Spleen (tissue), 11 donors: ENCODE measurements at regions not wholly inside any gene's neighbourhood (a gene's known extent, or its start where the extent isn't known, plus 50 kb on each side); places are given as distances from the start of the nearest gene placed in this dataset.

Experiments
- DNase-seq: peaks from one replicate; pipeline ENCODE4 v3.0.0-alpha.2; 2020
- H3K27ac ChIP-seq, 8 donors: fragments of 200-600 bp; sonication (generic) in 7 of 8; 1 replicate in 4 of 8; 2 replicates in 4 of 8; pipeline versions ENCODE4 v1.5.0 to v1.8.0; 2016 to 2021; ENCODE audit warnings: inconsistent platforms in 4 of 8, mild to moderate bottlenecking in 4 of 8, moderate library complexity in 1 of 8
- H3K27me3 ChIP-seq, 7 donors: fragments of 200-600 bp; sonication (generic) in 6 of 7; replicated peaks in 1 of 7; 1 replicate in 4 of 7; 2 replicates in 3 of 7; pipeline versions ENCODE4 v1.5.0 to v1.8.0; 2016 to 2021; ENCODE audit warnings: inconsistent platforms in 3 of 7, mild to moderate bottlenecking in 1 of 7
- H3K36me3 ChIP-seq, 6 donors: fragments of 200-600 bp; sonication (generic) in 5 of 6; 1 replicate in 4 of 6; 2 replicates in 2 of 6; pipeline versions ENCODE4 v1.5.0 to v1.8.0; 2016 to 2021; ENCODE audit warnings: inconsistent platforms in 2 of 6
- H3K4me1 ChIP-seq, 6 donors: fragments of 200-600 bp; sonication (generic) in 5 of 6; 1 replicate in 3 of 6; 2 replicates in 3 of 6; pipeline versions ENCODE4 v1.5.0 to v1.8.0; 2016 to 2021; ENCODE audit warnings: inconsistent platforms in 3 of 6
- H3K4me3 ChIP-seq, 8 donors: fragments of 200-600 bp; sonication (generic) in 7 of 8; 1 replicate in 4 of 8; 2 replicates in 4 of 8; pipeline versions ENCODE4 v1.5.0 to v1.8.0; 2016 to 2021; ENCODE audit warnings: inconsistent platforms in 4 of 8, mild to moderate bottlenecking in 4 of 8, moderate library complexity in 2 of 8
- H3K9me3 ChIP-seq, 8 donors: fragments of 200-600 bp; sonication (generic) in 7 of 8; 1 replicate in 4 of 8; 2 replicates in 4 of 8; pipeline versions ENCODE4 v1.5.0 to v1.8.0; 2016 to 2021; ENCODE audit warnings: inconsistent platforms in 4 of 8
- POLR2A ChIP-seq, 3 donors: fragments of 450-650 bp; IDR thresholded peaks; one replicate each; pipeline ENCODE4 v1.5.1; 2017; ENCODE audit warnings: antibody characterized with exemption in 3 of 3, mild to moderate bottlenecking in 1 of 3
- POLR2AphosphoS5 ChIP-seq, 3 donors: sonication (generic); formaldehyde crosslinking; IDR thresholded peaks; one replicate each; pipeline ENCODE4 v1.5.1; 2017; ENCODE audit warnings: antibody characterized with exemption in 3 of 3
- WGBS, 5 donors: extraction: QIAGEN DNeasy Blood & Tissue Kit in 3 of 5; methylation state at CpG; one replicate each; pipeline versions ENCODE4 v1.1.5 to v1.1.7; 2013 to 2018; 5-methylcytosine and 5-hydroxymethylcytosine counted together
- intact Hi-C: fragments of 100-400 bp; cut with DNase I; formaldehyde crosslinking; loops from one replicate; pipeline ENCODE4 v1.15.0; 2023; ENCODE audit warnings: low total_unique reads
- TF ChIP-seq, protein P1 (sequence below), 11 experiments: fragments of 200-600 bp in 7 of 11; fragments of 450-650 bp in 4 of 11; sonication (generic) in 4 of 11; IDR thresholded peaks in 8 of 11; conservative IDR thresholded peaks in 3 of 11; 1 replicate in 7 of 11; 2 replicates in 4 of 11; pipeline versions ENCODE4 v1.4.0 to v1.8.0; 2016 to 2021; ENCODE audit warnings: antibody characterized with exemption in 11 of 11, inconsistent platforms in 4 of 11, mild to moderate bottlenecking in 1 of 11
- donor health status: healthy with polysubstance abuse.
- donor health status: DM: no; HTN: no; CAD: no; lungs with moderate emphysema.
- donor health status: DM: no; HTN: no; CAD: no.
- donor health status: Bipolar disorder and iron deficiency.
- donor health status: healthy.
- donor health status: DM: no; HTN: no; CAD: no.
- donor health status: DM: yes; HTN: yes; CAD: no.

DNA sequence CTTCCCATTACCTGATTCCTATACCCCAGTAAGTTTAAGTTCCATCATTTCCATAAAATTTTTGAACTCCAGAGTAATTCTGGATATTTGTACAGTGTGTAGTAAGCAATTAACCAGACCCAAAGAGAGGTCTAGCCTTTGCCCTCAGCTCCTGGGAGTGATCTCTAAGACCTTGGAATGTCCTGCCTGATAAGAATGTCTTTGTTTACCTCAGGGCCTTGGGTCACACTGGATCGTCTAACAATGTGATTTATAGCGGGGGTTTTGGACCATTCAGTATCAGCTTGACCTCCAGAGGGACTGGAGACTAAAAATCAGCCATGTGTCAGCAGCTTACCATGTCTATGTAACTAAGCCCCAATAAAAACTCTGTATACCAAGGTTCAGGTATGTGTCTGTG lies 330.9 kb upstream of the PPP1R2C start:
- peaks cover 0 to 3% (median 0%) of the 10 kb centered on the region in 7 donors for H3K27me3 ChIP-seq
- H3K4me1 ChIP-seq, result no peaks in the 10 kb centered on the region
- intact Hi-C loops, result no loop called here
- no peak overlapping the region for H3K4me3 ChIP-seq
- TF ChIP-seq POLR2AphosphoS5 (IDR thresholded peaks at IDR 0.05) (no peak), POLR2A (IDR thresholded peaks at IDR 0.05) (no peak)
- TF ChIP-seq, protein P1, sequence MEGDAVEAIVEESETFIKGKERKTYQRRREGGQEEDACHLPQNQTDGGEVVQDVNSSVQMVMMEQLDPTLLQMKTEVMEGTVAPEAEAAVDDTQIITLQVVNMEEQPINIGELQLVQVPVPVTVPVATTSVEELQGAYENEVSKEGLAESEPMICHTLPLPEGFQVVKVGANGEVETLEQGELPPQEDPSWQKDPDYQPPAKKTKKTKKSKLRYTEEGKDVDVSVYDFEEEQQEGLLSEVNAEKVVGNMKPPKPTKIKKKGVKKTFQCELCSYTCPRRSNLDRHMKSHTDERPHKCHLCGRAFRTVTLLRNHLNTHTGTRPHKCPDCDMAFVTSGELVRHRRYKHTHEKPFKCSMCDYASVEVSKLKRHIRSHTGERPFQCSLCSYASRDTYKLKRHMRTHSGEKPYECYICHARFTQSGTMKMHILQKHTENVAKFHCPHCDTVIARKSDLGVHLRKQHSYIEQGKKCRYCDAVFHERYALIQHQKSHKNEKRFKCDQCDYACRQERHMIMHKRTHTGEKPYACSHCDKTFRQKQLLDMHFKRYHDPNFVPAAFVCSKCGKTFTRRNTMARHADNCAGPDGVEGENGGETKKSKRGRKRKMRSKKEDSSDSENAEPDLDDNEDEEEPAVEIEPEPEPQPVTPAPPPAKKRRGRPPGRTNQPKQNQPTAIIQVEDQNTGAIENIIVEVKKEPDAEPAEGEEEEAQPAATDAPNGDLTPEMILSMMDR (IDR thresholded peaks at IDR 0.05 in 8 of 11, conservative IDR thresholded peaks at IDR 0.05 in 3 of 11), result no peak
- H3K9me3 ChIP-seq, result no peaks in the 10 kb centered on the region
- no peak for DNase-seq
- H3K27ac ChIP-seq, result no peak overlapping the region
- H3K36me3 ChIP-seq, result no peaks in the 10 kb centered on the region
- 29 to 91% (median 68%) methylated on average over 2 of the region's 2 CpGs for WGBS, 5 donors

DNA sequence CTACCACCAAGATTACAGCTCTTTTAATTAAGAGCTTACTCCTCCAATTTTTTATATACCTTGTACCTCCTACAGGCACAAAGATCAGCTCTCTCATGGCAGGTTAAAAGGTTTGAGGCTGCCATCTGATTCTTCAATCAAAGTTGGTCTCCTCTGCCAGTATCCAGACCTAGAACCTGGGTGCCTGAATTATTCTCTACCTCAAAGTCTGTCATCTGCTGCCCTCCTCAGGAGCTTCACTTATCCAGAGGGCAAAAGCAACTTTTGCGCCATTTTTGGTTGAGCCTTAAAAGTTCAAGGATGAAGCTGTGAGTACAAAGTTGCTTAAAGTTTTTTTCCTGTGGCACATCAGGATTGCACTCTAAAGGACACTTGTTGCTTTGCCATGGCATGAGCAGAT lies 343.7 kb upstream of the PPP1R2C start:
- 87 to 100% (median 91%) methylated on average over 1 of the region's 1 CpG for WGBS, 5 donors
- TF ChIP-seq POLR2AphosphoS5 (IDR thresholded peaks at IDR 0.05) (no peak), POLR2A (IDR thresholded peaks at IDR 0.05) (no peak)
- TF ChIP-seq, protein P1 (IDR thresholded peaks at IDR 0.05 in 8 of 11, conservative IDR thresholded peaks at IDR 0.05 in 3 of 11), result no peak
- Histone ChIP-seq H3K9me3 (no peaks in the 10 kb centered on the region), H3K27me3 (peaks cover 0 to 3% (median 0%) of the 10 kb centered on the region in 7 donors), H3K36me3 (no peaks in the 10 kb centered on the region), H3K4me1 (no peaks in the 10 kb centered on the region), H3K27ac (no peak overlapping the region), H3K4me3 (no peak overlapping the region)
- no peak for DNase-seq
- intact Hi-C loops, result no loop called here

DNA sequence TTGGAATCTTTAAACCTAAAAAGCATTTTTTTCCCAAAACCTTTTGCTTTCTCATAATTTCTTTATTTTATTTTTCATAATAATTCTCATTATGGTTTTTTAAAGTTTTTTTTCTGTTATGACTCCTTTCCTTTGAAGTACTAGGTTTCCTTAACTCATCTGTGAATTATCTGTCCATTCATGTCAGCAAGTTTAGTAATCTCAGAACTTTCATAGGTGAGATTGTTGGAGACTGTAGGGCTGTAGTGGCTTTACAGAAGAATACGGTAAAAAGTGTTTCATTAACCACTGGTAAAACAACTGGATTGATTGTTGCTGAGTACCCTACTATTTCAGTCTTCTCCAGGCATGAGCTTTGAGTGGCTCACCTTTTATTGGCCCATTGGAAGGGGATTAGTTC lies 361.7 kb upstream of the PPP1R2C start:
- H3K4me3 ChIP-seq, result no peak overlapping the region
- H3K36me3 ChIP-seq, result no peaks in the 10 kb centered on the region
- intact Hi-C loops, result no loop called here
- H3K27me3 ChIP-seq, result no peaks in the 10 kb centered on the region
- WGBS, 5 donors, result 81 to 95% (median 89%) methylated on average over 1 of the region's 1 CpG
- TF ChIP-seq, protein P1 (IDR thresholded peaks at IDR 0.05 in 8 of 11, conservative IDR thresholded peaks at IDR 0.05 in 3 of 11), result no peak
- no peak for TF ChIP-seq POLR2A (IDR thresholded peaks at IDR 0.05)
- no peak for TF ChIP-seq POLR2AphosphoS5 (IDR thresholded peaks at IDR 0.05)
- no peak overlapping the region for H3K27ac ChIP-seq
- no peaks in the 10 kb centered on the region for H3K4me1 ChIP-seq
- DNase-seq, result no peak
- no peaks in the 10 kb centered on the region for H3K9me3 ChIP-seq

DNA sequence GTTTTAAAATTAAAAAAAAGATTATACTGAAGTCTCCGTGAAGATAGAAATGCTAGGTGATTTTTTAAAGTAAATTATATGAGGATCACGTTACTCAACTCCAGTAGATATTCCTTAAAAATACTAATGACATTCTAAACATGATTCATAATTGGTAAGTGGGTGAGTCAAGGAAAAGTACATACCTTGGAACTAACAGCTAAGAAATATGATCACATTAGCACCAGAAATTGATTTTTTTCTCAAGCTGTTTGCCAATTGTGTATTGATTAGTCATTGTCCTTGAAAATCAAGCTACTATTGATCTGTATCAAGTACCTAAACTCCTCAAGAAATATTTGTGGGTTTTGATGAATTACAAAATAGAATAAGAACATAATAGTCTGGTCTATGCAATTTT lies 362.6 kb upstream of the PPP1R2C start:
- Histone ChIP-seq H3K27me3 (no peaks in the 10 kb centered on the region), H3K36me3 (no peaks in the 10 kb centered on the region), H3K9me3 (no peaks in the 10 kb centered on the region), H3K4me3 (no peak overlapping the region), H3K4me1 (no peaks in the 10 kb centered on the region), H3K27ac (no peak overlapping the region)
- DNase-seq, result no peak
- intact Hi-C loops, result no loop called here
- 60 to 96% (median 85%) methylated on average over 2 of the region's 2 CpGs for WGBS, 5 donors
- TF ChIP-seq POLR2A (IDR thresholded peaks at IDR 0.05), result no peak
- TF ChIP-seq POLR2AphosphoS5 (IDR thresholded peaks at IDR 0.05), result no peak
- TF ChIP-seq, protein P1 (IDR thresholded peaks at IDR 0.05 in 8 of 11, conservative IDR thresholded peaks at IDR 0.05 in 3 of 11), result no peak
